DMS153 (cell line): ENCODE measurements at regions not wholly inside any gene's neighbourhood (a gene's known extent, or its start where the extent isn't known, plus 50 kb on each side); places are given as distances from the start of the nearest gene placed in this dataset.
A peak's percentile ranks its signal among the peaks of the same experiment; 100 is the strongest.
"Not testable (repeated sequence)": the region's sequence is repeated elsewhere in the genome, so short reads cannot be mapped to it uniquely, and the experiment has no call there.

Source experiments
- DNase-seq: peaks from one replicate; lab custom pipeline; 2025; lab: John Stamatoyannopoulos, UW

- DNase-seq: no peak
Observed at GRCh38 chr2:175253871-175254270, 72.4 kb upstream of the ATP5MC3 start.

- peak; percentile 17 for DNase-seq
Observed at GRCh38 chr2:175251425-175252041, 70.0 kb upstream of the ATP5MC3 start.

DNA sequence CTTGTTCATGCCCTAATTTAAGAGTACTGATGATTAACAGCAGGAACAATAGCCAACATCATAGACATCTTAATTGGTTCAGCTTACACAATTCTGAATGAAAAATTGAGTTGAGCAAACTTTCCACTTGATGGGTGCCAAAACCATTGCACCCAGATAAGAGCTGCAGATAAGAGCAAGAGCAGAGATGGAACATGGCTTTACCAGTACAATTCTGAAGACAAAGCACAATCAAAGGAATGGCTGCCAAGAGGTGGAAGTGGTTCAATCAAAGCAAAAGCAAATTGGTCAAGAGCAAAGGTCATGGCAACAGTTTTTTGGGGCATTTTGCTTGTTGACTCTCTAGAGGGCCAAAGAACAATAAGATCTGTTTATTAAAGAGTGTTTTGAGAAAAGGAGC lies 65.6 kb upstream of the ATP5MC3 start:
- DNase-seq: no peak

- DNase-seq: no peak
Observed at GRCh38 chr2:175244697-175245096, 63.2 kb upstream of the ATP5MC3 start.

DNA sequence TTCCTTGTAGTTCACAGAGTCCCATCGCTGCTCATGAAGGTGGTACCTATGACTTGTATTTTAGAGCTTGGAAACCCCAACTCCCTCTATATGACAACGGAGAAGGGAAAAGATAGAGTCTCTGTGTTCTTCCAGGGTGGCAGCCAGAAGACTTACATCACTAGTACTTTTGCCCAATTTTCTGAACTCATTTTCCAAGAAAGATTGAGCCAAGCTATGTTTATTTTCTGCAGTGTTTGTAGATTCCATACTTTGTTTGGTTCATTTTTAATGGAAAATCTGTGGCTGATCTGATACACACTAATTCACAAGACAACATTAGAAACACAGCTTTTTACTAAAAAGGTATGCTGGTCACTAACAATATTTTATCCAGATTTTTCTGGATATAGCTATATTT lies 60.2 kb upstream of the ATP5MC3 start:
- no peak for DNase-seq

GRCh38 chr2:175240033-175240432 lies 58.5 kb upstream of the ATP5MC3 start:
- not testable (repeated sequence) for DNase-seq

DNA sequence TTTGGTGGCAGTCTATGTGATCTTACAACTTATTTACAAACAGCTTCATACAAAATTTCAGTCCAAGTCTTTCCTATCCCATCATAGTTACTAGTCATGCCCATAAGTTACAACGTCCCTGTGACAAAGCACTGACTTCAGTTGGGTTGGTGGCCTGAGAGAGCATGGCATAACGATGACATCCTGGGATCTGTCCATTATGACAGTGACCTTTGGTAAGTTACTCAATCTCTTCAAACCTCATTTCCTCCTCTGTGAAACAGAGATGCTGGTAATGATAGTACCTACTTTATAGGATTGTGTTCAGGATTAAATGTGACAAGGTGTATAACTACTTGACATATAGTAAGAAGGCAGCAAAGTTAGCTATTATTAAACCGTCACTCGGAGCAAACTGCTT lies 55.4 kb upstream of the ATP5MC3 start:
- DNase-seq: no peak

DNA sequence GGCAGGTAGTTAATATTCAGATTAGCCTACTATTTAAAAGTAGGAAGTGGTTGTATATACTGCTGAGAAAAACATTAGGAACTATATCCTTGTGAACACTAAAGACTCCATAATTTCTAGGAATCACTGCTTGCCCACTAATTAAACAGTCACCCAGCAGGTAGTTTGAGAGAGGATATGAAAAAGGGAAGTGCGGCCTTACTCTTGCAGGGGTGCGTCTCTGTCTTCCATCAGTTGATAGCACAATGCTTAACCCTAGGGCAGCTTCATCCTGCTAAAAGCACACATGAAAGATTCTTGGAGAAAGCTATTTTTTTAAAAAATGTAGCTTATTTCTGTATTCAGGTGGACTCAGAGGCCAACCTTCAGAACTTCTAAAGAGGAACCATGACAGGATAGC lies 53.1 kb upstream of the ATP5MC3 start:
- DNase-seq: no peak

DNA sequence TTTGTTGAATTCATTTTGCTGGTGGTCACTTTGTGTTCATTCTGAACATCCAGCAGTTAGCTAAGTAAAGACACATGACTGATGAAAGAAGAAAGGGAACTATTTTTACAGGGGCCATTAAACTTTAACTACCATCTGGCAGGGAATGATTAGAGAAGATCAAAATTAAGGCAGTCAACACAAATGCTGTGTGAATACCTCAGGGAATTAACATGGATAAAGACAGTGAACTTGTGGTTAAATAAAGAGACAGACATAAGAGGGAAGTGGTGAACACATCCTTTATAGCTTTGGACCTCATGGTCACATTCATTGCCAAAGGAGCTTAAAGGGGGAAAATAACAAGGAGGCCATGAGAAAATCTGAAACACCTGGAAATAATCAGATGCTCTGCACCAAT lies 52.6 kb upstream of the ATP5MC3 start:
- peak; percentile 75 for DNase-seq

- DNase-seq: peak; percentile 40
Observed at GRCh38 chr2:175233135-175233719, 51.7 kb upstream of the ATP5MC3 start.
